ENCODE measurements at regions not wholly inside any gene's neighbourhood (a gene's known extent, or its start where the extent isn't known, plus 50 kb on each side); places are given as distances from the start of the nearest gene placed in this dataset.
"Not testable (repeated sequence)": the region's sequence is repeated elsewhere in the genome, so short reads cannot be mapped to it uniquely, and the experiment has no call there.

DNA sequence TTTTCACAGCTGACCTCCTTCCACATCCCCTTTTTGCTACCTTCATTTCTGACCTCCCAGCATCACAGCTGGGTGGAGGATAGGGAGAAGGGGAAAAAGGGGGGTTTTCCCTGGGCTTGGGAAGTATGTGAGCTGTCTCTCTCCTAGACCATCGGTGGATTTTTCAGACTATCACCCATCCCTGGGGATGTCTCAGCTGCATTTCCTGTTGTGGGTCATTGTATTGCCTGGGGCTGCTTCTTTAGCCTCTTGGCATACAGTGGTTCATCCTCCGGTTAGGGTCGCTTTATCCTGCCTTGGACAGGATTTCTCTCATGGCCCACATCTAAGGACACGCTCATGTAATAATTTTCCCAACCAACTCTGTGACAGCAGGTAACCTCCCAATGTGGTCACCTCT lies 142.5 kb upstream of the ARG1 start:
- no peak for DNase-seq

DNA sequence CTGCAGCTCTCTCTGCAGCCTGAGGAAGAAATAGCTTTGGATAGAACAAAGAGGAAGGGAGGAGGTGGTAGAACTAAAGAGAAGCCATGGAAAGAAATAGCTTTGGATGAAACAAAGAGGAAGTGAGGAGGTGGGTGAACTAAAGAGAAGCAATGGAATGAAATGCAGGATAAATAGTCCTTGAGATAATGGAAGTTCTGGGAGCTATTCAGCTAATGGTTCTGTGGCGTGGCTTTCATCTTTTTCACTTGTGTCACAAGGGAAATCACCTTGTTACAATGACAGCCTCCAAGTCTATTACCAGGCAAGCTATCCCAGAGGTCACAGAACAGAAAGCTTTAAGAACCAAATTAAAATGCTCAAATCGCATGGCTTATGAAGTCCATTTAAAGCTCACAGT lies 141.3 kb upstream of the ARG1 start:
- no peak for DNase-seq

DNA sequence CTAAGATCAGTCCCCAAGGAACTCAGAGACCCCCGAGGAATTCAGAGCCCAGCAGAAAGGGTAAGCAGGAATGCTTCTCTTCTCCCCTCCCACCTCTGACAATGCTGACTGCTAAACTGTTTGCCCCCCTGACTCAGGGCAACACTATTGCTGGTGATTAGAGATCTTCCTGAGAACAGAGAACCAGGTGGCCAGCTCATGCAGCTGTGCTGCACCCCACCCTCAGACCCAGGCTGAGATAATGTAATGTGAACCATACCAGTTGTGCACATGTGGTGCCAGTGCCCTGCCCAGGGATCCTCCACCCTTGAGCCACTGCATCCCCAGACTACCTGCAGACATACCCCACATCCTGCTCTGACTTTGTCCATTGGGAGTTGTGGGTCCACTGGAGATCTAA lies 139.1 kb upstream of the ARG1 start:
- no peak for DNase-seq

DNA sequence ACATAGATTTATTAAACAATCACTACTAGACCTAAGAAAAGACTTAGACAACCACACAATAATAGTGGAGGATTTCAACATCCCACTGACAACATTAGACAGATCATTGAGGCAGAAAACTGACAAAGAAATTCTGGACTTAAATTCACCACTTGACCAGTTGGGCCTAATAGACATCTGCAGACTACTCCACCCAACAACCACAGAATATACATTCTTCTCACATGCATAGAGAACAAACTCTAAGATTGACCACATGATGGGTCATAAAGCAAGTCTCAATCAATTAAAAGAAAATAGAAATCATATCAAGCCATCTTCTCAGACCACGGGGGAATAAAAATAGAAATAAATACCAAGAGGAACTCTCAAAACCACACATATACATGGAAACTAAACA lies 136.7 kb upstream of the ARG1 start:
- no peak for DNase-seq

DNA sequence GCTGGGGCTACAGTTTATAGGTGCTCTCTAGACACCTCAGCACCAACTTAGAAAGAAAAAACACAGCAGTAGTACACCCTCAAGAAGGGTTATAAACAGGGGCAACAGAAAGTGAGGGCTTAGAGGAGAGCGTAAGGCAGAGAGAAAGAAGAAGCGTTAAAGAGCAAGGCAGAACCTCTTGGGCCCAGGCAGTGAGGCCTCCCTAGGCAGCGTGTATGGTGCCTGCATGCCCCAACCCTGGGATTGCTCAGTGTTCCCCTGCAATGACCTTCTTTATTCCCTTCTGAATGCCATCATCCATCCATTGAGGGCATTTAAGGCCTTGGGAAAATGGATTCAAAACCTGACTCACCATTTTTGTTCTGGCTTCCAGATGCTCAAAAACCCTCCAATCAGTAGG lies 130.0 kb upstream of the ARG1 start:
- peak in 1 of 6 experiments; percentile 35 for DNase-seq

DNA sequence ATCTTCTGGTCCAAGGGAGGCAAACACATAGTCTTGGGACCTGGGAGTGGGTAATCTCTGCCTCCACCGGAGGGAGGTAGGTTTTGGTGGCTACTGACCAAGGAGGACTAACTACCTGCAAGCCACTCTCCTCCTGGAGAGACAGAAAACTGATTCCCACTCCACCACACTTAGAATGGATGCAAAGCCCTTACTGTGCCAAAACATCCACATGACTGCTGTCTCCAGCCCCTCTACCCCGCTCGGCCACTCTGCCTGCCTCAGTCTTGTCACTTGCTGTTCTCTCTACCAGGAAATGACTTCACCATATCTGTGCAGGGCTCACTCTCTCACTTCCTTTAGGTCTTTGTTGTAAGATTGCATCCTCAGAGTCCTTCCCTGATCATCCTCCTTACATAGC lies 129.5 kb upstream of the ARG1 start:
- peak in 4 of 6 experiments; percentile 4 to 57 (median 42) for DNase-seq

DNA sequence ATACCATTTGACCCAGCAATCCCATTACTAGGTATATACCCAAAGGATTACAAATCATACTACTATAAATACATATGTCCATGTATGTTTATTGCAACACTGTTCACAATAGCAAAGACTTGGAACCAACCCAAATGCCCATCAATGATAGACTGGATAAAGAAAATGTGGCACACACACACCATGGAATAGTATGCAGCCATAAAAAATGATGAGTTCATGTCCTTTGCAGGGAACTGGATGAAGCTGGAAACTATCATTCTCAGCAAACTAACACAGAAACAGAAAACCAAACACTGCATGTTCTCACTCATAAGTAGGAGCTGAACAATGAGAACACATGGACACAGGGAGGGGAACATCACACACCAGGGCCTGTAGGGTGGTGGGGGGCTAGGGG lies 127.7 kb upstream of the ARG1 start:
- DNase-seq: not testable (repeated sequence)

DNA sequence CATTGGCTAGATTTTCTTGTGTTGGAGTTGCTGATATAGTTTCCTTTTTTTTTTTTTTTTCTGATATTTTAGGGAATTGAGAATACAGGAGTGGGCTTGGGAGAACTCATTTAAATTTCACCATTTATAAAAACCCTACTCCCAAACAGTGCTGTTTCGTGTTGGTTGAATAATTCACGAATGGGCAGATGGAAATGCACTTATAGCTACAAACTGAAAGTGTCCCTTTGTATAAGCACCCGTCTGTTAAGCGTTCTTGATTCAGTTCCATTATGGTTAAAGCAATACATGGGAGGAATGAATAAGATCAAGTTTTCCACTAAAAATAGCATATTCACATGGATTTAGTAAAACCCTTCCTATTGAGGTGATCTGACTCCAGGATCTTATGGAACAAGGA lies 122.2 kb upstream of the ARG1 start:
- no peak for DNase-seq

DNA sequence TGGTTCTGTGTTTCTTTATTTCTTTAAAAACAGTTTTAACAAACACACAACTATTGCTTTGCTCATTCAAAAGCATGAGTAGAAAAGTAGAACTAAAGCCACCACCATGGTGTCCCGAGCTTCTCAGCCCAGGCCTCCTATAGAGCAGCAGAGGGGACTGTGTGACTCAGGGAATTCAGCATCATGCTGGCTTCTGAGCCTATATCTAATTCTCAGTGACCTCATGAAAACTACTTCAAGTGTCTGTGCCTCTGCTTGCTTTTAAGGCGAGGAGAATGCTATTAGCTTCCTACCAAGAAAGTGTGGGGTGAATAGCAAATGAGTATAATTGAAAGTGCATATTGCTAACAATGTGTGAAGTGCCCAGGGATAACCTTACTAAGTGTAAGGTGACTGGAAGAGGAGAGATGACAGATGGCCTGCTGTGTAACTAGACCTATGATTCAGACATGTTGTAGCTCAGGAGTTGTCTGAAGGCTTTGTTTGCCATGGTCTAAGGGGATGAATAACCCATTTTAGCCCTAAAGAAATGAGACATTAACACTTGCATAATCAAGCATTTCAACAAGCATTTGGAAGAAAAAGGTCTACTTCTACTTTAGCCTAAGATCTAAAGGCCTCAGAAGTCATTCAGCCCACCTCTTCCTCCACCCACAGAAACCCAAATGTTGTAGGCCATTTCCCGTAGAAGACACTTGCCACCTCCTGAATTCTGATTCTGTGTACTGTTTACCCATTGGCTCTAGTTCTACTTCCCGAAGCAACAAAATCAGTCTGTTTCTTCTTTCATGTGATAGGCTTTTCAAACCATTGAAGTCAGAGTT lies 121.5 kb upstream of the ARG1 start:
- peak in 1 of 6 experiments; percentile 16 for DNase-seq

DNA sequence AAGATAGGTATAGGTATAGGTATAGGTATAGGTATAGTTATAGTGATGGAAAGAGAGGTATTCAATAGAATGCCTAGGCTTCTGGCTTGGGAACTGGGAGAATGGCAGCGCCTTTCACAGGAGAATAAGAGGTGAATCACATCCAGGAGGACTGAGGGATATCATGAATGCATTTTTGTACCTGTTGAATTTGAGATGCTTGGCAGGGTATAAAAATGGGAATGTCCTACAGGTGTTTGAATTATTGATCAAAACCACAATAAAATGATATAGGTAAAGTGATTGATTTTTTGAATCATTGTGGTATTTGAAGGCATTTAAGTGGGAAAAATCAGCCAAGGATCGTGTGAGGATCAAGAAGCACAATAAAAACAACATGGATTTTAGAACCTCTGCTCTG lies 119.2 kb upstream of the ARG1 start:
- DNase-seq: no peak

DNA sequence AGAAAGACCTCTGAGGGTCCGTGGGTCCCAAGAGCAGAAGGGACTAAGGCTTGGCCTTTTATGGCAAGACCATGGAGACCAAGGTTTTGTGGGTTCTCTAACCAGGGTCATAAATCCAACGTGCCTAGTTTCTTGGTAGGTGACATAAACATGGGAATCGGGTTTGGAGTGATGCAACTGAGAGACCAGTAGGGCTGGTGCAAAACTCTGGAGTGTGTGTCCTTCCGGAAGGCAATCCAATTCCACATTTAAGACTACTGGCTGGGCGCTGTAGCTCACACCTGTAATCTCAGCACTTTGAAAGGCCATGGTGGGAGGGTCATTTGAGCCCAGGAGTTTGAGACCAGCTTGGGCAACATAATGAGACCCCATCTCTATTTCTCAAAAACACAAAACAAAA lies 116.5 kb upstream of the ARG1 start:
- no peak for DNase-seq

DNA sequence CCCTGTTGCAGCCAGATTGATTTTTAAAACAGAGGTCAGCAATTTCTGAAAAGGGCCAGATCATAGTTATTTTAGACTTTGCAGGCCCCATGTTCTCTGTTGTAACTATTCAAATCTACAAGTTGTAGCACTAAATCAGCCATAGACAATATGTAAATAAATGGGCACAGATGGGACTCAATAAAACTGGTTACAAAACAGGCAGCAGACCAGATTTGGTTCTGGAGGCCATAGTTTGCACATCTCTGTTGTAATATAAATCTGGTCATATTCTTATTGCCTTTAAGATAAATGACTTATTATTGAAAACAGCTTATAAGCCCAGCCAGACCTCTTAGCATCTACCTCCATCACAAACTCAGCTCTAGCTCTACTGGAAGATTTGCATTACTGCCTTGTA lies 114.0 kb upstream of the ARG1 start:
- no peak for DNase-seq

DNA sequence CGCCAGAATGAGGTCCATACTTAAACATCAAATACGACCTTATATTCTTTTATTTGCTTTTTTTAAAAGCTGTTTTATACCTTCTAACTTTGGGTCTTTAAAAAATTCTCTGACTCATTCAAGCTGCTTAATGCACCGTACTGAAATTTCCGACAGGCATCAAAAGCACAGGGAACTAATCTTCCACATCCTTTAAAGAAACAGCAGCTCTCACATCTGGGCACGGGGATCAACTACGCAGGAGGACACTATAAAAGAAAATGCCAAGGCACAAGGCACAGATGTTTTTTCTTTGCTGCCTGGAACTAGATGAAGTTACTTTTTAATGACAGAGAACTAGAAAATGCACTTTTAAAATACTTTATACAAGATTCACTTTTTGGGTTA lies 112.4 kb upstream of the ARG1 start:
- no peak for DNase-seq

DNA sequence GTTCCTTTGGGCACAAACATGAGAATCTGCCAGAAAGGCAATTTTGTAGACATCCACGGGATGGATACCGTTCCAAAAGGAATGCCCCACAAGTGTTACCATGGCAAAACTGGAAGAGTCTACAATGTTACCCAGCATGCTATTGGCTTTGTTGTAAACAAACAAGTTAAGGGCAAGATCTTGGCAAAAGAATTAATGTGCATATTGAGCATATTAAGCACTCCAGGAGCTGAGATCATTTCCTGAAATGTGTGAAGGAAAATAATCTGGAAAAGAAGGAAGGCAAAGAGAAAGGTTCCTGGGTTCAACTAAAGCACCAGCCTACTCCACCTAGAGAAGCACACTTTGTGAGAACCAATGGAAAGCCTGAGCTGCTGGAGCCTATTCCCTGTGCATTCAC lies 103.9 kb upstream of the ARG1 start:
- no peak for DNase-seq

DNA sequence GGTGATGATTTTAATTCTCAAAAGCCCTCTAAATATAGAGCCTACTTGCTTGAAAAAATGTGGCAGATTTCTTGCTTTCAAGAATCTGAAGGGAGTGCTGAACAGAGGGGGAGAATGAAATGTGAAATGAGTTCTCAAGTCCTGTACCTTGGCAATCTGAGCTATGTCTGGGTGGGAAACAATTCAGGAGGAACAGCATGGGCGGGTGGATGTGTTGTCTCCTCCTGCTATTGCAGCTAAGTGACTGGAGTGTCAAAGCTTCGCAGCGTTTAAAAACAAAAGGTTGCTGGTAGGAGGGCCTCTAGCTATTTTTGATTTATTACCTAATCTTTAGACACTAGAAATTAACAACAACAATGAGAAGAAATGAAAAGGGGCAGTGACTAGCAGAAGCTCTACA lies 102.5 kb upstream of the ARG1 start:
- no peak for DNase-seq

DNA sequence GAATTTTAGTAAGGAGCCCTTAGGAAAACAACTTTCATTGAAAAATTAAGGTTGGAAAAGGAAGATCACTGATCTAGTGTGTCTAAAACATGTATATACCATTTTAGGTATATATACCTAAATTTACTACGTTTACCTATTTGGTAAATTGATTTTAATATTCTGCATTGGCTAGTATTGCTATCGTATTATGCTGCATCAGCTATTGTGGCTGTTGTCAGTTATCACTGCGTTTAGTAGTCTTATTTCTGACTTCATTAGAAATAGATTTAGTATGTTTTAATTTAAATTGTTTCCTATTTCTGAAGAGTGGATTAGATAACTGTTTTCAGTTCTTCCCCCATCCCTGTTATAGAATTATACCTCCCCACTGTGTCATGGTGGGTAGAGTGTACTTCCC lies 101.7 kb upstream of the ARG1 start:
- no peak for DNase-seq

DNA sequence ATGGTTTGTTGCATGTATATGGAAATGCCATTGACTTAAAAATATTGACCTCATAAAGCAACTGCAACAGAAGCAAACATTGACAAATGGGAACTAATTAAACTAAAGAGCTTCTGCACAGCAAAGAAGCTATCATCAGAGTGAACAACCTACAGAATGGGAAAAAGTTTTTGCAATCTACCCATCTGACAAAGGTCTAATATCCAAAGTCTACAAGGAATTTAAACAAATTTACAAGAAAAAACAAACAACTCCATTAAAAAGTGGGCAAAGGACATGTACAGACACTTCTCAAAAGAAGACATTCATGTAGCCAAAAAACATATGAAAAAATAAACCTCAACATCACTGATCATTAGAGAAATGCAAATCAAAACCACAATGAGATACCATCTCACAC lies 99.7 kb upstream of the ARG1 start:
- DNase-seq: not testable (repeated sequence)

DNA sequence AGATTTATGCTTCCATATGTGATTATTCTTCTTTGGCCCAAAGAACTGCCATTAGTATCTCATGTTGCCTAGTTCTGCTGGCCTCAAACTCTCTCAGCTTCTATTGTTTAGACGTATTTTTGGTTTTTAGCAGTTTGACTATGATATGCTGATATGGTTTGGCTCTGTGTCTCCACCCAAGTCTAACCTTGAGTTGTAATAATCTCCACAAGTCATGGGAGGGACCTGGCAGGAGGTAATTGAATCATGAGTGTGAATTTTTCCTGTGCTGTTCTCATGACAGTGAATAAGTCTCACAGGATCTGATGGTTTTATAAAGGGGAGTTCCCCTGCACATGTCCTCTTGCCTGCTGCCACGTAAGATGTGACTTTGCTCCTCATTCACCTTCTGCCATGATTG lies 96.7 kb upstream of the ARG1 start:
- DNase-seq: no peak

DNA sequence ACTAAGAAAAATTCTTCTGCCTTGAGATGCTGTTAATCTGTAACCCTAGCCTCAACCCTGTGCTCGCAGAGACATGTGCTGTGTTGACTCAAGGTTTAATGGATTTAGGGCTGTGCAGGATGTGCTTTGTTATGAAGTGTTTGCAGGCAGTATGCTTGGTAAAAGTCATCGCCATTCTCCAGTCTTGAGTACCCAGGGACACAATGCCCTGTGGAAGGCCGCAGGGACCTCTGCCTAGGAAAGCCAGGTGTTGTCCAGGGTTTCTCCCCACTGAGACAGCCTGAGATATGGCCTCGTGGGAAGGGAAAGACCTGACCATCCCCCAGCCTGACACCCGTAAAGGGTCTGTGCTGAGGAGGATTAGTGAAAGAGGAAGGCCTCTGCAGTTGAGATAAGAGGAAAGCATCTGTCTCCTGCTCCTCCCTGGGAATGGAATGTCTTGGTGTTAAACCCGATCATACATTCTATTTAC lies 94.2 kb upstream of the ARG1 start:
- DNase-seq: not testable (repeated sequence)

DNA sequence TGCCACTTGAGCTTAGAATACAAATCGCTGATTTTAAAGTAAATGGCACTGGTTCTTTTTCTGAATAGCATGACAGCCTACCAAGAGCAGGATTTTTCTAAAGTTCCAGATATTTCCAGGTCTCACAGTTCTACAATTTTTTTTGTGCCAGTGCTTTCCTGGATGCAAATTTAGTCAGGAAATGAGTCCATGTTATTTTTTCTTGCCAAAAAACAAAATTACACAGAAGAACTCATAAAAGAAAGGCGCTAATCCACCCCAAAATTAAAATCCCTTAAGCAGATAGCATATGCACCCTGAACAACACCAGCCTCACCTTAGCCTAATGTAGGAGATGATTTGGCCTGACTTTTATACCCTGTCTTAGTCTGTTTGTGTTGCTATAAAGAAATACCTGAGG lies 86.4 kb upstream of the ARG1 start:
- no peak for DNase-seq

DNA sequence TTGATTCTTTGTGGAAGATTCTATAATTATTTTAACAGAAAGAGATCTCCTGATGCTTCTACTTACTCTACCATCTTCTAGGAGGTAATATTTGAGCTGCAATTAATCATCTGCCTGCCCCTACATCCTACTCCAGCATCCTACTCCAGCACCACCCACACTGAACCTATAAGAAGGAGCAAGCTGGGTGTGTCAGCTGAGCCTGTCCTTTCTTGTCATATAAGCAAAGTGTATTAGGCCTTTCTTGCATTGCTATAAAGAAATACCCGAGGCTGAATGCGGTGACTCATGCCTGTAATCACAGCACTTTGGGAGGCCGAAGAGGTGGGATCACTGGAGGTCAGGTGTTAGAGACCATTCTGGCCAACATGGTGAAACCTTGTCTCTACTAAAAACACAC lies 84.2 kb upstream of the ARG1 start:
- no peak for DNase-seq

DNA sequence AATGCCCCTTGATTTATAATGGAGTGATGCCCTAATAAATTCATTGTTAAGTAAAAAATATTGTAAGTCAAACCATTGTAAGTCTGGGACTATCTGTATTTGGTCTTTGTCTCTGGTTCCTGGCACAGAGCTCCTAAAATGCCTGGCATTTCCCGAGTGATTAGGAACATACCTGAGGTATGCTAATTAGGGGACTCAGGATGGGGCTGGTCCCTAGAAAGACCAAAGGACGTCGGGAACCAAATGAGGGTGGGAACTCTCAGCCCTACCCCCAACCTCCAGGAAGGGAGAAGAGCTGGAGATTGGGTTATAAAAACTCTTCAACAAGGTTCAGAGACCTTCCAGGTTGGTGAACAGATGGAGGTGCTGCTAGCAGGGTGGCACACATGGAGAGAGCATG lies 82.6 kb upstream of the ARG1 start:
- no peak for DNase-seq

DNA sequence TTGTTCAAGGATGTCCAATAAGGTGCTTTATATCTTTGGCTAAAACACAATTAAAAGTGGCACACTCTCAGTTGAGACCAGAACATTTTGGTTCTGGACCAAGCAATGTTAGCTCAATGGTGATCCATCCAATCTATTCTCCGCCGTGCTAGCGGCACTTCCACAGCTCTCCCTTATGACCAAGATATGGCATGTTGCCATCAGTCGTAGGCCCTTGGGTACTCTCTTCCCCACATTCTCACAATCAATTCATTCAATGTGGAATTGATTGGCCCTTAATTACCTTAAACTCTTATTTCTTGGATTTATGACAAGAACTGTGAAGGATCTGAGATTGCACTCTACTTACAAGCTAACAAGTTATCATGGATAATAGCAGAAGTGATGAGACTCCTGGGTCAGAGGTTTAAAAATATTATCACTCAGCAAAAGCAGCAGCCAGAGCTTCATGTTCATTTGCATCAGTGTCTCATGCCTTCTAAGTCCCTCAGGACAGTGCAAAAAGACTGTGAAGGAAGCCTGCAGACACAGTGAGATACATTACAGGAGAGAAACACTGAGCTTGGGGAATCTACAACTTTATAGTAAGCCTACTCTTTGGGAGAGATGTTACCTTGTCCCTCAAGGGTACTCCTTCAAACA lies 80.0 kb upstream of the ARG1 start:
- no peak for DNase-seq

DNA sequence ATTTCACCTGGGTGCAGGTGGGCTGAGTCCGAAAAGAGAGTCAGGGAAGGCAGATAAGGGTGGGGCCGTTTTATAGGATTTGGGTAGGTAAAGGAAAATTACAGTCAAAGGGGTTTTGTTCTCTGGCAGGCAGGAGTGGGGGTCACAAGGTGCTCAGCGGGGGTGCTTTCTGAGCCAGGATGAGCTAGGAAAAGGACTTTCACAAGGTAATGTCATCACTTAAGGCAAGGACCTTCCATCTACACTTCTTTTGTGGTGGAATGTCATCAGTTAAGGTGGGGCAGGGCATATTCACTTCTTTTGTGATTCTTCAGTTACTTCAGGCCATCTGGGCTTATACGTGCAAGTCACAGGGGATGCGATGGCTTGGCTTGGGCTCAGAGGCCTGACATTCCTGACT lies 68.6 kb upstream of the ARG1 start:
- not testable (repeated sequence) for DNase-seq

DNA sequence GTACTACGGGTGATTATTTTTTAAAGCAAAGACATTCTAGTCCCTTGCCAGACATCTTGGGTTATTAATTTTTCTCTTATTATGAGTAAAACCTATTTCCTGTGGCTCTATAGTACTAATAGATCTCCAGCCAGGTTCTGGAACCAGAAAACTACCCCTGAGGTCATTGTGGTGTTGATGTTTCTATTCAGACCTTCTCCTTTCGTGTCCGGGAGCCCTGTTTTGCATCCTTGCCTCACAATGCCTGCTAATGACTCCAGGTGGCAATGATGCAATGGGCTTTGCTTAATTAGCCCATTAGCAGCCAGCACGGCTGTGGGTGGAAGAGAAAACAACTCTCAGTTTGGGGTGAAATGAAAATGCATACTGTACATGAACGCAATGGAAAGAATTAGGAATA lies 62.9 kb upstream of the ARG1 start:
- DNase-seq: no peak
